ENCODE measurements at regions not wholly inside any gene's neighbourhood (a gene's known extent, or its start where the extent isn't known, plus 50 kb on each side); places are given as distances from the start of the nearest gene placed in this dataset.
"Not testable (repeated sequence)": the region's sequence is repeated elsewhere in the genome, so short reads cannot be mapped to it uniquely, and the experiment has no call there.

DNA sequence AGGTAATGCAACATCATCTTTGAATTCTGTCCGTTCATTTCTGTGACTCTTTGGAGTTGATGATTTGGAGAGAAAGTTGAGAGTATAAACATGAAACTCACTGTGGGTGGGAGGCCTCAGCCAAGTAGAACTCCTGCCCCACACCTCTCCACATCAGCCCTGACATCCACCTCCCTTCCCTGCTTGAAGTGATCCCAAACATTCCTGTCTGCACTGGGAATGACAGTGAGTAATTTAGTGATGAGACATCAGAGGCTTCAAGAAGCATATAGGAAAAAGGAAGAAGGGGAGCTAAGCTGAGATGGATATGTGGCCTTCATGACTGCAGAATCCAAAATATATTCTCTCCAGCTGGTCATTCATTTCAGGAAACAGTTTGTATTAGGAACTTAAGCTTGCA is 151.8 kb downstream of the SPATA18 start:
- Mint-ChIP-seq H3K27ac (no peak overlapping the region), H3K36me3 (no peaks in the 10 kb centered on the region), H3K9me3 (peaks cover 3 to 4% of the 10 kb centered on the region in 2 donors)
- DNase-seq (ENCODE audit: low spot score in 2 of 2) (no peak), ATAC-seq (no peak)

- ATAC-seq, result no peak
- H3K36me3 Mint-ChIP-seq, result no peaks in the 10 kb centered on the region
These were observed 152.2 kb downstream of the SPATA18 start for GRCh38 chr4:52203351-52203750.

GRCh38 chr4:52204921-52205320 is 153.8 kb downstream of the SPATA18 start:
- H3K36me3 Mint-ChIP-seq, result no peaks in the 10 kb centered on the region
- no peak overlapping the region for H3K27ac Mint-ChIP-seq
- peaks cover 5 to 6% of the 10 kb centered on the region in 2 donors for H3K9me3 Mint-ChIP-seq
- DNase-seq (ENCODE audit: low spot score in 2 of 2) (no peak), ATAC-seq (no peak)

More at GRCh38 chr4:52203351-52203750, 152.2 kb downstream of the SPATA18 start:
- Mint-ChIP-seq H3K27ac (no peak overlapping the region), H3K9me3 (peaks cover 5 to 6% of the 10 kb centered on the region in 2 donors)
- no peak for DNase-seq (ENCODE audit: low spot score in 2 of 2)

DNA sequence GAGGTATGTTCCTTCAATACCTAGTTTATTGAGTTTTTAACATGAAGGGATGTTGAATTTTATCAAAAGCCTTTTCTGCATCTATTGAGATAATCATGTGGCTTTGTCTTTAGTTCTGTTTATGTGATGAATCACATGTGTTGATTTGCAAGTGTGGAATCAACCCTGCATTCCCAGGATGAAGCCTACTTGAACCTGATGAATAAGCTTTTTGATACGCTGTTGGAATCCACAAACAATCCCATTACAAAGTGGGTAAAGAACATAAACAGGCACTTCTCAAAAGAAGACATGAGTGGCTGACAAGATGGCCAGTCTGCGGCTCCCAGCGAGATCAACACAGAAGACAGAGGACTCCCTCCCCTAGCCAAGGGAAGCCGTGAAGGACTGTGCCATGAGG is 156.0 kb downstream of the SPATA18 start:
- not testable (repeated sequence) for ATAC-seq; DNase-seq (ENCODE audit: low spot score in 2 of 2); H3K27ac Mint-ChIP-seq; H3K9me3 Mint-ChIP-seq; H3K36me3 Mint-ChIP-seq

DNA sequence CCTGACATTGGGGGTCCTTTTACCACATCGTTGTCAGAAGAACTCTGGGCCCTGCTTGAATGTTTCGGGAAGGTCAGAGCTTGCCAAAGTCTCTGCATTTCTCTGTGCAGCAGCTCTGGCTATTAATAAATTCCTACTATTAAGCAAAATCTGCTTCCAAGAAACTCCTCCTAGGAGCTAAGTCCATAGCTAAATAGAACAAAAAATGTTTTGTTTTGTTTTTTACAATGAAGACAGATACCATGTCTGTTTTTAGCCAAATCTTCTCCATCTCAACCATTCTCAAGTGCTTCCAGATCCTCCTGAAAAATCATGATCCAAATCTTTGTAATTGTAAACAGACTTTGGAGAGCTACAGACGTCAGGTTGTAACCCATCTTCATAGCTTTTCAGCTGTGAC is 161.6 kb downstream of the SPATA18 start:
- no peak for ATAC-seq
- Mint-ChIP-seq H3K9me3 (peaks cover 22% of the 10 kb centered on the region in 2 donors), H3K27ac (no peak overlapping the region), H3K36me3 (peaks cover 0 to 6% of the 10 kb centered on the region in 2 donors)
- DNase-seq (ENCODE audit: low spot score in 2 of 2), result no peak

DNA sequence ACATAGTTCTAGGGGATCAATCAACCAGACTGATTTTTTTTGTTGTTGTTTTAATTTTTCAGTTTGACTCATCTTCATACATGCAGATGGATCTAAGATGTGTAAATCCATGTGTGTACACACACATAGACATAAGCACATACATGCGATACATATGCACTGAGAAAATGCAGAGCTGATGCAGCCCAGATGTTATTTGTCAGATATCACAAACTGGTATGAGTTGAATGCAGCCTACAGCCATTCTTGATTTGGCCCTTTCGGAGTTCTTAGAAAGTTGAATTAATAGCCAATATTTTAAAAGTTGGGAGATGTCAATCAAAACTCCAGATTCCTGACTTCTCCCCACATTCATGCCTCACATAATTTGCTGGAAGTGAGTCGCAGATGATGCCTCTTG is 180.4 kb downstream of the SPATA18 start:
- ATAC-seq (no peak), DNase-seq (ENCODE audit: low spot score in 2 of 2) (no peak)
- peaks cover 0 to 7% of the 10 kb centered on the region in 2 donors for H3K9me3 Mint-ChIP-seq
- no peaks in the 10 kb centered on the region for H3K36me3 Mint-ChIP-seq
- no peak overlapping the region for H3K27ac Mint-ChIP-seq

- DNase-seq (ENCODE audit: low spot score in 2 of 2) (no peak), ATAC-seq (no peak)
- Mint-ChIP-seq H3K9me3 (peaks cover 4 to 13% of the 10 kb centered on the region in 2 donors), H3K27ac (no peak overlapping the region), H3K36me3 (no peaks in the 10 kb centered on the region)
These were observed 183.7 kb downstream of the SPATA18 start for GRCh38 chr4:52234561-52235440.

DNA sequence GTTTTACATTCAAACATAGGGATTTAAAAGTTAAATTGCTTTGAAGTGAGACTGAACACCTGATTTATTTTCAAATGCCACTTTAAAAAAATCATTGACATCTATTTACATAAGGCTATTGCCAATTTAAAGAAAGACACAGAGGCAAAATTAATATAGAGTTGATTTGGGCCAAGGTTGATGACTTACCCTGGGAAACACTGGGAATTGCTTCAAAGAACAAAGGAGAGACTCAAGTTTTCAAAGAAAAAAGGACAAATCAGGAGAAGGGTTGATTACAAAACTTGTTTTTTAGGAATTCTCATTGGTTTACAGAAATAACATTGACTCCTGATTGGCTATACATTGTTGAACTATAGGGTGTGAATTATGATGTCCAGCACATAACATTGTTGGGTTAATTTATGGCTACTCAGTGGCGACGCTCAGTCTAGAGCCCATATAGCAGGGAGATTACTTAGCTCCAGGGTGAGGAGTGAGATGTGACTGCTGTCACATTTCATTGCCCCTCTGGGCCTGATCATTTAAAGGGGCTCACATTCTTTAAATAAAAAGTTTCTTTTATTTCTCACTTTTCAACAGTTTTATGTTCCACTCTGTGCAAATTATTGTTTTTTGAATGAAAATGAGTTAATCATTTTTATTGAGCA is 184.6 kb downstream of the SPATA18 start:
- no peaks in the 10 kb centered on the region for H3K36me3 Mint-ChIP-seq
- no peak for DNase-seq (ENCODE audit: low spot score in 2 of 2)
- peaks cover 4 to 17% of the 10 kb centered on the region in 2 donors for H3K9me3 Mint-ChIP-seq
- no peak for ATAC-seq
- H3K27ac Mint-ChIP-seq, result no peak overlapping the region

DNA sequence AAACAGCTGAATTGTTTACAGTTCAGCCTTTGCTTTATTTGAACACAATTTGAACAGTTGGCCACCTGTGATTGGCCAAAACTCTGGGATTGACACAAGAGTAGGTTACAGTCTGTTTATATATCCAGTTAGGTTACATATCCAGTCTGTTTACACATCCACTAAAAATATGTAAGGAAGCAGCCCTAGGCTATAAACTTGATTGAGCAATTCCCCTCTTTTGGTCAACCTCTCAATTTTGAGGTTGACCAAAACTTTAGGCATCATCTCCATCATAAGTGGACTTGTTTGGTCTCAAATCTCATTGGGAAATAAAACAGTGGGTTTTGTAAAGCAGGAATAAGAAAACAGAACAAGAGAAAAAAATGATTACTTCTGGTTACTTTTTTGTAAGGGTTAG is 190.8 kb downstream of the SPATA18 start:
- Mint-ChIP-seq H3K36me3 (no peaks in the 10 kb centered on the region), H3K9me3 (peaks cover 8 to 10% of the 10 kb centered on the region in 2 donors), H3K27ac (no peak overlapping the region)
- ATAC-seq, result no peak
- DNase-seq (ENCODE audit: low spot score in 2 of 2), result no peak

GRCh38 chr4:52243367-52243766 is 192.3 kb downstream of the SPATA18 start:
- no peak for ATAC-seq
- DNase-seq (ENCODE audit: low spot score in 2 of 2), result no peak
- Mint-ChIP-seq H3K36me3 (no peaks in the 10 kb centered on the region), H3K27ac (no peak overlapping the region), H3K9me3 (peaks cover 5 to 12% of the 10 kb centered on the region in 2 donors)

GRCh38 chr4:52244103-52244775 is 193.1 kb downstream of the SPATA18 start:
- H3K9me3 Mint-ChIP-seq, result peaks cover 5 to 12% of the 10 kb centered on the region in 2 donors
- no peak overlapping the region for H3K27ac Mint-ChIP-seq
- no peaks in the 10 kb centered on the region for H3K36me3 Mint-ChIP-seq
- no peak for ATAC-seq
- no peak for DNase-seq (ENCODE audit: low spot score in 2 of 2)

DNA sequence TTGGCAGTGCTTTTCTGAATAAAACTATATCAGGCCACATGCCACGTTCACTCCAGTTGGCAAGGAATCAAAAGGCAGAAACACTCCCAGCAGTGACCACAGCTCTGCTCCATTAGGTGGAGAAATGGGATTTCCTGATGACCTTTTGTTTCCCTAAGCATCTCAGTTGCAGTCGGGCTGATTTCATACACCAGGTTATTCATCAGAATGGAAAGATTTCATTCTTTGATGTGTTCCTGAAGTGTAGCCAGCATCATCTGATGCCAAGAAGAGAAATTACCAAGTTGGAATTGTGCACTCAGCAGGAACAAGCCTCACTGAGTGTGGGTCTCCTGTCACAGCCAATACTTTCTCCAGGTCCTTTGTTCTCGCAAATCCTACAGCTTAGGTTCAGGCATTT is 193.7 kb downstream of the SPATA18 start:
- ATAC-seq, result no peak
- no peak for DNase-seq (ENCODE audit: low spot score in 2 of 2)
- no peak overlapping the region for H3K27ac Mint-ChIP-seq
- H3K9me3 Mint-ChIP-seq, result peaks cover 5 to 12% of the 10 kb centered on the region in 2 donors
- no peaks in the 10 kb centered on the region for H3K36me3 Mint-ChIP-seq

GRCh38 chr4:52246827-52247226 is 195.7 kb downstream of the SPATA18 start:
- Mint-ChIP-seq H3K9me3 (peaks cover 3 to 6% of the 10 kb centered on the region in 2 donors), H3K27ac (no peak overlapping the region), H3K36me3 (no peaks in the 10 kb centered on the region)
- no peak for DNase-seq (ENCODE audit: low spot score in 2 of 2)
- ATAC-seq, result no peak

- Mint-ChIP-seq H3K9me3 (peaks cover 8 to 10% of the 10 kb centered on the region in 2 donors), H3K36me3 (no peaks in the 10 kb centered on the region), H3K27ac (no peak overlapping the region)
- ATAC-seq, result no peak
- DNase-seq (ENCODE audit: low spot score in 2 of 2), result no peak
These were observed 196.8 kb downstream of the SPATA18 start for GRCh38 chr4:52247941-52248340.

DNA sequence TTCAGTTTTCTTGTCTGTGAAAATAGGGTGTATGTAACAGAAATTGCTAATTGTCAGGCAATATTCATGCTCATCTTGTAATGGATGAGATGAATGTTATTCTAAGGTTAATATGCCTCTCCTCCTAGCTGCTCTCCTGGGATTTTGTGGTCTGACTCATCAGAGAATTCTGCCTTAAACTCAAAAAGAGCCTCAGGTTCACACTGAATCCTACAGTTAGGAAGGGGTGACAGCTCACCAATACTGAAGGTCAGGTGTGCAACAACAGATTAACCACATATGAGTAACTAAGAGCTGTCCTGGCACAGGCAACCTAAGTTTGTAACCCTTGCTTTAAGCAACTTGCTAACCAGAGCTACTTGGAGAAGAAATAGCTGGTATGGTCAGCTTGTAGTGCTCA is 197.7 kb downstream of the SPATA18 start:
- H3K36me3 Mint-ChIP-seq, result no peaks in the 10 kb centered on the region
- no peak for DNase-seq (ENCODE audit: low spot score in 2 of 2)
- H3K9me3 Mint-ChIP-seq, result peaks cover 12 to 14% of the 10 kb centered on the region in 2 donors
- ATAC-seq, result no peak
- H3K27ac Mint-ChIP-seq, result no peak overlapping the region

DNA sequence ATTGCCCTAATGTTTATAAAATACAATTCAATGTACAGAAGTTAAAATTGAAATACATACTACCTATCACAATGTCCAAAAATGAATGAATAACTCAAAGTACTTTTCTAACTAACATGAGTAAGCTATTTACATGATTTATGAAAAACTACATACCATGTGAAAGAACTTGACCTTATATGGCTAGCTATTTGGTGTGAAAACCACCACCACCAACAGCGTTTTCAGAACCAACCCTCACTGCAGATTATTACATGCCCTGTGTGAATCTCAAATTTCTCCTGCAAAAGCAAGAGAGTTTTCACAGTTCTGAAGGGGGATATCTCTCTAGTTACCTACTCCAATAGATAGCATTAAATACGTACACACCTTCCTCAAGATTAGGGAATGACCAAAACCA is 198.5 kb downstream of the SPATA18 start:
- Mint-ChIP-seq H3K9me3 (peaks cover 12 to 14% of the 10 kb centered on the region in 2 donors), H3K36me3 (no peaks in the 10 kb centered on the region), H3K27ac (no peak overlapping the region)
- no peak for ATAC-seq
- no peak for DNase-seq (ENCODE audit: low spot score in 2 of 2)

DNA sequence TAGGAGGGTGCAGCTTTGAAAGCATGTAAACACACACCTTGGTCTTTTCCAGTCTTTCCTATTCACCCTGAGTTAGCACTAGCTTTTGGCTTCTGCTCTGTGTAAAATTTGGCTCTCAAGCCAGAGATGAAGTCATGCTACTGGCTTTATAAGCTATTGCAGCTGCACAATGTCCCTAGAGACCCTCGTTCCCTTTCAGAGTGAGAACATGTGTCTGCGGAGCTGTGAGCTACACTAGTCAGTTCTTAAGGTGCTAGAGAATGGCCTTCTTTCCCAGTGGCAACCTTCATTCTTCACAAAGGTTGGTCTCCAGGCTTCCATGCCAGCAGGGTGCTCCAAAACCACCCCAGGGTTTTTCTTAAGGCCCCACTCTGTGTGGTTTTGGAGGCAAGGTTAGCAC is 199.1 kb downstream of the SPATA18 start:
- H3K36me3 Mint-ChIP-seq, result no peaks in the 10 kb centered on the region
- peaks cover 12 to 14% of the 10 kb centered on the region in 2 donors for H3K9me3 Mint-ChIP-seq
- no peak for ATAC-seq
- no peak overlapping the region for H3K27ac Mint-ChIP-seq
- no peak for DNase-seq (ENCODE audit: low spot score in 2 of 2)
